T-helper 17 cell (primary cell): ENCODE measurements at regions not wholly inside any gene's neighbourhood (a gene's known extent, or its start where the extent isn't known, plus 50 kb on each side); places are given as distances from the start of the nearest gene placed in this dataset.
"Not testable (repeated sequence)": the region's sequence is repeated elsewhere in the genome, so short reads cannot be mapped to it uniquely, and the experiment has no call there.

Experiments
- ATAC-seq: fragments of 150-1000 bp; cut with Tn5 transposase; 2 replicates; pipeline ENCODE4 v1.10.0; 2021; ENCODE audit warnings: mild to moderate bottlenecking, moderate library complexity
- DNase-seq, 3 donors: peaks; one replicate each; pipeline versions ENCODE4 v3.0.0 to v3.0.0-alpha.2; 2020 to 2021
- H3K9me3 ChIP-seq: one replicate; pipeline ENCODE4 v1.7.0; 2013; ENCODE audit warnings: low read length, mild to moderate bottlenecking; ENCODE audit not compliant: control insufficient read depth, poor library complexity, severe bottlenecking
- H3K27ac Mint-ChIP-seq: one replicate; pipeline ENCODE4 v1.8.0; 2022; ENCODE audit warnings: mild to moderate bottlenecking, moderate library complexity, mixed read lengths
- H3K27me3 Mint-ChIP-seq: one replicate; pipeline ENCODE4 v1.8.0; 2022; ENCODE audit warnings: mixed read lengths
- H3K36me3 Mint-ChIP-seq: one replicate; pipeline ENCODE4 v1.8.0; 2022; ENCODE audit warnings: low read depth, mixed read lengths
- H3K4me1 Mint-ChIP-seq: one replicate; pipeline ENCODE4 v1.8.0; 2022; ENCODE audit warnings: mild to moderate bottlenecking, mixed read lengths
- H3K4me3 Mint-ChIP-seq: one replicate; pipeline ENCODE4 v1.8.0; 2022; ENCODE audit warnings: mild to moderate bottlenecking, moderate library complexity, mixed read lengths

DNA sequence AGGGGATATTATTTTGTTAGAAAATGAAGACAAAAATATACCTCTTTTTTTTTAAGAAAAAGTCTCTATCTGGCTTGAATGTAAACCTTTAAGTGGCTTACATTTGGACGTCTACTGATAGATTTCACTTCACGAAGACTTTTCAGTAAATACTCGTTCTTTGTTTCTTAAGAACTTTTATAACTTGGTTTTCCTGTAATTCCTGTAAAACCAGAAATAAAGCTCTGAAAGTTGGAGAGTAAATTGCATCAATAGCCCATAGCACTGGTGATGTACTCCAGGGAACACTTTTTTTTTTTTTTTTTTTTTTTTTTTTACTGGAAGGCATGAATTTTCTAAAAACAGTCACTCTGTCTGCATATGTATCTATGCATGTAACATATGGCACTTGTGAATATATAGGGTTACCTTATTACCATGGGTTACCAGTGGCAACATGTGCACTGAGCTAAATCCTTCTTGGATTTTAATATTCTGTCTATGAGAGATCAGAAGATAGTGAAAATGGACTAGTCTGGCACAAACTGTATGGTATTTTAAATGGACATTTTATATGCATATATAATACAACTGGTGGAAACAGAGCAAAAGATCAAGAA, 309.2 kb upstream of the TCF4 start:
- H3K4me1 Mint-ChIP-seq: no peaks in the 10 kb centered on the region
- H3K27ac Mint-ChIP-seq: no peak overlapping the region
- DNase-seq (no peak), ATAC-seq (no peak)
- no peak overlapping the region for H3K4me3 Mint-ChIP-seq
- H3K36me3 Mint-ChIP-seq: no peaks in the 10 kb centered on the region
- H3K9me3 ChIP-seq: no peaks in the 10 kb centered on the region
- H3K27me3 Mint-ChIP-seq: no peaks in the 10 kb centered on the region

DNA sequence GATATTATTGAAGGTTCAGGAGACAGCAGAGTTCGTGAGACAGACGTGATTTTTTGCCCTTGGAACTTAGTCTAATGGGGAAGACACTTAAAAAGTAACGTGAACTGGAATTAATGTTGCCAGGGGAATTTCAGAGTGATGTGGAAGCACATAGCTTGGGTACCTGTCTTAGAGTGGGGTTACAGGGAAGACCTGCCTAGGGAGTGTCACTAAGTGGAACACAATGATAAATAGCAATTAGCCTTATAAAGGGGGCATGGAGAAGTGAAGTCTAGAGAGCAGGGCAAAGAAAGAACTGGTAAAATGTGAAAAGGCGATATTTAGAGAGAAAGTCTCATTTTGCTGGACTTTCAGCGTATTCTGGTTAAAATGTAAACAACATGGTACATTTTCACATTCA, 306.0 kb upstream of the TCF4 start:
- ATAC-seq: no peak
- Mint-ChIP-seq H3K27ac (no peak overlapping the region), H3K27me3 (no peaks in the 10 kb centered on the region), H3K36me3 (no peaks in the 10 kb centered on the region), H3K4me3 (no peak overlapping the region), H3K4me1 (no peaks in the 10 kb centered on the region)
- H3K9me3 ChIP-seq: no peaks in the 10 kb centered on the region
- DNase-seq: no peak

- not testable (repeated sequence) for H3K36me3 Mint-ChIP-seq, H3K27ac Mint-ChIP-seq, H3K9me3 ChIP-seq, ATAC-seq, DNase-seq, H3K4me1 Mint-ChIP-seq, H3K27me3 Mint-ChIP-seq, H3K4me3 Mint-ChIP-seq
Observed at GRCh38 chr18:55892862-55893813, 305.1 kb upstream of the TCF4 start.

- Mint-ChIP-seq H3K27ac (no peak overlapping the region), H3K27me3 (no peaks in the 10 kb centered on the region), H3K4me3 (no peak overlapping the region), H3K36me3 (no peaks in the 10 kb centered on the region), H3K4me1 (no peaks in the 10 kb centered on the region)
- no peak for DNase-seq
- ATAC-seq: no peak
- H3K9me3 ChIP-seq: no peaks in the 10 kb centered on the region
Observed at GRCh38 chr18:55886886-55887285, 298.9 kb upstream of the TCF4 start.

DNA sequence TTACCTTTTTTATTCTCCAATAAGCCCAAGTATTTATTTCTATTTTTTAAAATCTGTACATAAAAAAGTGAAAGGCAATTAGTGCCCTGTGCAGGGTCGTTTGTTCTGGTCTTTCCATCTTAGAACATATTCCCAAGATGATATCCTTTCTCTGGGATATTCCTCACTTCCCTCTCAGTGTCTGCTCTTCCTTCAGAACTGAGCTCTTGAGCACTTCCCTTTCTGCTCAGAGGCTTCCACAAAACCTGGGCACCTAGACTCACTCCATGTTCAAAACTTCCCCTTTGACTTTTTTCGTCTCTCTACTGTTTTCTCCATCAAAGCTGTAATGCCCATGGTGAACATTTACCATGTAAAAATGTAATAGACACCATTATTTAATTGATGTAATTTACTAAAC, 296.5 kb upstream of the TCF4 start:
- no peak for ATAC-seq
- DNase-seq: no peak
- Mint-ChIP-seq H3K4me3 (no peak overlapping the region), H3K4me1 (no peaks in the 10 kb centered on the region), H3K27me3 (no peaks in the 10 kb centered on the region), H3K27ac (no peak overlapping the region), H3K36me3 (no peaks in the 10 kb centered on the region)
- no peaks in the 10 kb centered on the region for H3K9me3 ChIP-seq

DNA sequence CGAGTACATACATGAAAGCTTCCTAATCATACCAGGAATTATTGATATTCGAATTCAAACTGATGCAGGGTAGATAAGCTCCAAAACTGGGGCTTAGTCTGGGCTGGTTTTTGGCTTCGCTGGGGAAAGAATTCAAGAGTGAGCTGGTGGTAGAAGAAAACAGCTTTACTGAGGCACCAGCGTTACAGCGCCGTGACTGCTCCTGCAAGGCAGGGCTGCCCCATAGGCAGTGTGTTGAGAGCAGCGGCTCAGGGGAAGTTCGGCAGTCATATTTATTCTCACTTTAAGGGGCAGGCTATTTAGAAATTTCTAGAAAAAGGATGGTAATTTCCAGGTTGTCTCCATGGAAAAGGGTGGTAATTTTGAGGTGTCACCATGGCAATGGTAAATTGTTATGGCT, 292.6 kb upstream of the TCF4 start:
- ATAC-seq (no peak), DNase-seq (no peak)
- no peaks in the 10 kb centered on the region for H3K4me1 Mint-ChIP-seq
- H3K27me3 Mint-ChIP-seq: no peaks in the 10 kb centered on the region
- no peak overlapping the region for H3K27ac Mint-ChIP-seq
- H3K36me3 Mint-ChIP-seq: no peaks in the 10 kb centered on the region
- H3K9me3 ChIP-seq: no peaks in the 10 kb centered on the region
- H3K4me3 Mint-ChIP-seq: no peak overlapping the region

- Mint-ChIP-seq H3K27me3 (no peaks in the 10 kb centered on the region), H3K27ac (no peak overlapping the region), H3K4me1 (no peaks in the 10 kb centered on the region), H3K4me3 (no peak overlapping the region), H3K36me3 (no peaks in the 10 kb centered on the region)
- ATAC-seq (no peak), DNase-seq (no peak)
- H3K9me3 ChIP-seq: no peaks in the 10 kb centered on the region
Observed at GRCh38 chr18:55879331-55879730, 291.3 kb upstream of the TCF4 start.

GRCh38 chr18:55878224-55878623, 290.2 kb upstream of the TCF4 start:
- H3K27ac Mint-ChIP-seq: no peak overlapping the region
- no peaks in the 10 kb centered on the region for H3K36me3 Mint-ChIP-seq
- no peaks in the 10 kb centered on the region for H3K27me3 Mint-ChIP-seq

DNA sequence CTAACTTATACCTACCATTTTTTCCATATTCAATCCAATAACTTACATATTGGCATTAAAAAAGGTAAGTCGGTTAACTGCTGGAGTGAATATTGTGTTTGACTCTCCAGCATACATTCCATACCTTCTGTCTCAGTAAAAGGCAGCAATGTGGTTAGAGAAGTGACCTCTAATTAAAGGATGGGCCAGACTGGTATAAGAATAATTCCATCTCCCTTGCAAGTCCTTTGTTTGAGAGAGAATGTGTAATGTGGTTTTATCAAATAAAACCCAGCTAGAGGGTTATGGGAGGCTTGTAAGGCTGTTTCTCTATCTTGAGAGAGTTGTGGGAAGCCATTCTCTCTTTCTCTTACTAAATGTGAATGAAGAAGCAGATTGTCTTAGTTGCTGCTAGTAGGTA, 289.3 kb upstream of the TCF4 start:
- Mint-ChIP-seq H3K27me3 (no peaks in the 10 kb centered on the region), H3K36me3 (no peaks in the 10 kb centered on the region), H3K4me1 (no peaks in the 10 kb centered on the region), H3K4me3 (no peak overlapping the region), H3K27ac (no peak overlapping the region)
- no peaks in the 10 kb centered on the region for H3K9me3 ChIP-seq
- DNase-seq (no peak), ATAC-seq (no peak)

More at GRCh38 chr18:55878224-55878623, 290.2 kb upstream of the TCF4 start:
- no peak overlapping the region for H3K4me3 Mint-ChIP-seq
- no peaks in the 10 kb centered on the region for H3K4me1 Mint-ChIP-seq
- H3K9me3 ChIP-seq: no peaks in the 10 kb centered on the region
- no peak for ATAC-seq
- DNase-seq: no peak

DNA sequence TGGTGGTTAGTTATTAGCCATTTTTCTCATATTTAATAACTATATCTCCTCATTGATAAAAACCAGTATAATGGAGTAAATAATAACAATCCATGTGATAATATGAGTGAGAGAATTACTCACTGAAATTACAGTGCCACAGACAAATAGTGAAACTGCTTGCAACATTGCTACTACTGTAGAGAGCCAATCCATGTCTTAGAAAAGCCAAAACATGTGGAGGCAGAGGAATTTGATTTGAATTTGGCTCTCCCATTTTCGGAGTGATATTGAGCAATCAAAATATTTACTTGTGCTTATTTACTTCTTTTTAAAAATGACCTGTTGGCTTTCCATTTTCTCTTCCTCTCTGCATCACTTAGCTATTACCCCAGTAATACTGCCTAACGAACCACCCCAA, 288.3 kb upstream of the TCF4 start:
- Mint-ChIP-seq H3K27ac (no peak overlapping the region), H3K4me1 (no peaks in the 10 kb centered on the region), H3K36me3 (no peaks in the 10 kb centered on the region), H3K27me3 (no peaks in the 10 kb centered on the region), H3K4me3 (no peak overlapping the region)
- no peaks in the 10 kb centered on the region for H3K9me3 ChIP-seq
- ATAC-seq (no peak), DNase-seq (no peak)

DNA sequence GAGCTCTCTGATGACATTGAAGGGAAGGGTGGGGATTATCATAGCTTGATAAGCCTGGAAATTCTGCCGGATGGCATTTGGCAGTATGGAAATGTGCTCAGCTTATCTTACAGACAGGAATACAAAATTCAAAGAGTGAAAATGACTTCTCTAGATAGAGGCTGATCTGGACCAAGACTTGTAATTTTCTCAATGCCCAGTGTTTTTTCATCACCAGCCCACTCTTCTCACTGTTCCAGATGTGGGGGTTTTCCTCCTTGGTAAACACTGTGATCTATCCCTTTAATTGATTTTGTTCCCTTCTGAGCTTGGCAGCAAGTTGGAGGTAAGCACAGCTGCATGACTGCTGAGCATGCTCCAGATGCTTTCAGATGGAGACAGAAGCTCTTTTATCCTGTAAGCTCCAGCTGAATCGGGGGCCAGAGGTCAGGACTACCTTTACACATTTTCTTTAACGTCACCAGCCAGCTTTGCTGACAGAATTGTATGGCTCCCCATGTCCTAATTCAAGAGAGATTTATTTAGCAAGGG, 287.4 kb upstream of the TCF4 start:
- Mint-ChIP-seq H3K4me1 (no peaks in the 10 kb centered on the region), H3K4me3 (no peak overlapping the region), H3K27me3 (no peaks in the 10 kb centered on the region), H3K27ac (no peak overlapping the region), H3K36me3 (no peaks in the 10 kb centered on the region)
- no peak for DNase-seq
- no peak for ATAC-seq
- H3K9me3 ChIP-seq: no peaks in the 10 kb centered on the region

GRCh38 chr18:55869556-55870501, 281.8 kb upstream of the TCF4 start:
- H3K9me3 ChIP-seq: no peaks in the 10 kb centered on the region
- Mint-ChIP-seq H3K4me1 (no peaks in the 10 kb centered on the region), H3K4me3 (no peak overlapping the region), H3K27ac (no peak overlapping the region), H3K27me3 (no peaks in the 10 kb centered on the region), H3K36me3 (no peaks in the 10 kb centered on the region)
- ATAC-seq: no peak
- DNase-seq: no peak

- ATAC-seq: no peak
- no peaks in the 10 kb centered on the region for H3K27me3 Mint-ChIP-seq
- DNase-seq: no peak
- H3K4me3 Mint-ChIP-seq: no peak overlapping the region
- no peak overlapping the region for H3K27ac Mint-ChIP-seq
- no peaks in the 10 kb centered on the region for H3K9me3 ChIP-seq
- H3K36me3 Mint-ChIP-seq: no peaks in the 10 kb centered on the region
- H3K4me1 Mint-ChIP-seq: no peaks in the 10 kb centered on the region
Observed at GRCh38 chr18:55868909-55869308, 280.9 kb upstream of the TCF4 start.
